ENCODE measurements at regions not wholly inside any gene's neighbourhood (a gene's known extent, or its start where the extent isn't known, plus 50 kb on each side); places are given as distances from the start of the nearest gene placed in this dataset.

GRCh38 chr2:151197184-151198108 is 64.2 kb downstream of the RBM43 start:
- H3K9ac ChIP-seq (ENCODE audit: low read depth, low read length), result no peak overlapping the region
- H3K27me3 ChIP-seq (ENCODE audit: insufficient read depth, low read length), result no peaks in the 10 kb centered on the region
- 0 out of 2 replicates have a peak, but pooled peaks cover 2% of the 10 kb centered on the region for H3K9me3 ChIP-seq (ENCODE audit: insufficient read depth, low read depth, low read length)
- no peak overlapping the region for H3K4me3 ChIP-seq (ENCODE audit: low read length)
- H3K4me1 ChIP-seq (ENCODE audit: insufficient read depth, low read length), result no peaks in the 10 kb centered on the region
- 93% methylated on average over 7 of the region's 7 CpGs for WGBS
- no peak overlapping the region for H3K27ac ChIP-seq (ENCODE audit: low read depth, low read length)
- no peaks in the 10 kb centered on the region for H3K36me3 ChIP-seq (ENCODE audit: insufficient read depth, low read length)

DNA sequence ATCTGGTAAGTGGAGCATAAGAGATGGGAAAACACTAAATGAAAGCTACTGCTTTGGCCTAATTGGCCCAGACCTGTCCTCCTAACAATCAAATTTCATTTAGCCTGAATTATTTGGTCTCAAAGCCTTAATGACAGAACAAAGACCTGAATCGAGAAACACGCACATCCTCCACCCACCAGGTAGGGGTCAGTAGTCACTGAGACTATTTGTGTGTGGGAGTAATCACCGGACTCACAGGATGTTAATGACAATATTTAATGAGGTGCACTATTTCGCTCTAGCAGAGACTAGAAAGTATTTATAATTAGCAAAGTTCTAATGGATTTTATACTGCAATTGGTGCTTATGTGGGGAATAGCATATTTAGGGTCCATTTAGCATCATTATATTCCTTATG is 68.1 kb downstream of the RBM43 start:
- Histone ChIP-seq H3K36me3 (ENCODE audit: insufficient read depth, low read length) (no peaks in the 10 kb centered on the region), H3K27me3 (ENCODE audit: insufficient read depth, low read length) (no peaks in the 10 kb centered on the region), H3K4me1 (ENCODE audit: insufficient read depth, low read length) (no peaks in the 10 kb centered on the region), H3K4me3 (ENCODE audit: low read length) (no peak overlapping the region), H3K9ac (ENCODE audit: low read depth, low read length) (no peak overlapping the region), H3K9me3 (ENCODE audit: insufficient read depth, low read depth, low read length) (0 out of 2 replicates have a peak, but pooled peaks cover 2% of the 10 kb centered on the region), H3K27ac (ENCODE audit: low read depth, low read length) (no peak overlapping the region)
- WGBS, result 94% methylated on average over 4 of the region's 4 CpGs

DNA sequence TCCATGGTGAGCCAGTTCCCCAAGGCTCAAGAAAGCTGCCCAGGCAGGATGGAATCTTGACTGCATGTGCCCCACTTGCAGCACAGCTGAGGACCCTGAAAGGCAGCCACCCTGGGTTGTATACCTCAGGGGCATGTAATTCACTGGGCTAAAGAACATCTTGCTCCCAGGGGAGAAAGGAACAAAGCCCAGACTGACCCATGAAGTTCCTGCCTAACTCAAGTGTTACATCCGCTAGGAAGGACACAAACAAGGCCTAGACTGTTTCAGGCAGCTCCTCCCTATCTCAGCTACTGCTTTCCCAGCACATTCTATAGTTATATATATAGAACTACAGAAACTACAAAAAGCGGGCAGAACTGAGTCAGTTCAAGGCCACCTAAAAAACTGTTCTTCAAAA is 69.0 kb downstream of the RBM43 start:
- Histone ChIP-seq H3K4me1 (ENCODE audit: insufficient read depth, low read length) (no peaks in the 10 kb centered on the region), H3K27ac (ENCODE audit: low read depth, low read length) (no peak overlapping the region), H3K9me3 (ENCODE audit: insufficient read depth, low read depth, low read length) (0 out of 2 replicates have a peak, but pooled peaks cover under 1% of the 10 kb centered on the region), H3K4me3 (ENCODE audit: low read length) (no peak overlapping the region), H3K27me3 (ENCODE audit: insufficient read depth, low read length) (no peaks in the 10 kb centered on the region), H3K9ac (ENCODE audit: low read depth, low read length) (no peak overlapping the region), H3K36me3 (ENCODE audit: insufficient read depth, low read length) (no peaks in the 10 kb centered on the region)
- WGBS, result 100% methylated on average over 2 of the region's 2 CpGs

DNA sequence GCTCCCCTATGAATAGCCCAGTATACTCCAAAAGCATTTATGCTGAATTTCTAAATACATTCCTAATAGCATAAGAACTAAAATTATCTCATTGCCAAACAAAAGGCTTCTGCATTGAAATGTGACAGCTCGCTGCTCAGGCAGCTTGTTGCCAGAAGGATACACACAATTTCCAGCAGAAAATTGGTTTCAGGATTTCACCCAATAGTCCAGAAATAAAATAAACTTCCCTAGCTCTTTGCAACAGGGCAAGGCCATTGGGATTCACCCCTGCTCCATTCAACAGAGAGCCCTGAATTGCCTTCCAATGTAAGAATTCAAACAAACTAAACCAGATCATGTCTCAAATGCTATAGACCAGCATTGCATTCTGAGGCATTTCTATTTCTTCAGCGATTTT is 70.7 kb downstream of the RBM43 start:
- Histone ChIP-seq H3K27ac (ENCODE audit: low read depth, low read length) (no peak overlapping the region), H3K9me3 (ENCODE audit: insufficient read depth, low read depth, low read length) (no peaks in the 10 kb centered on the region)
- WGBS, result 88% methylated on average over 2 of the region's 2 CpGs

DNA sequence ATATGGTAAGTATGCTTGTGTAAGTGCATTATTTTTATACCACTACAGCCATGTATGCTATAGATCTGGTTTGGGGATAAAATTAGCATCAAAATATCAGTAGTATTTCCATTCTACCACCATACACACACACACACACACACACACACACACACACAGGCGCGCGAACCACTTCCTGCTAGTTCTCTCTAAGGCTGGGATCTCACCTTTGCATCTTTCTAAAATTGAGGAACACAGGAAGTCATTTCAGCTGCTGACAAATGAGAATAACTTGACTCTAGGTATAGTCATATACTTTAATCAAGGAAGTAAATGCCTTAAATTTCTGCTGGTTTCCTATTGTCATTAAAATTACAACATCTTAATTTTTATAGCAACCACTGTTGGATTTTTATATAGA is 72.5 kb downstream of the RBM43 start:
- H3K27me3 ChIP-seq (ENCODE audit: insufficient read depth, low read length), result no peaks in the 10 kb centered on the region
- no peaks in the 10 kb centered on the region for H3K36me3 ChIP-seq (ENCODE audit: insufficient read depth, low read length)
- no peak overlapping the region for H3K27ac ChIP-seq (ENCODE audit: low read depth, low read length)
- H3K9me3 ChIP-seq (ENCODE audit: insufficient read depth, low read depth, low read length), result no peaks in the 10 kb centered on the region
- H3K4me3 ChIP-seq (ENCODE audit: low read length), result no peak overlapping the region
- H3K9ac ChIP-seq (ENCODE audit: low read depth, low read length), result no peak overlapping the region
- 82% methylated on average over 3 of the region's 3 CpGs for WGBS
- H3K4me1 ChIP-seq (ENCODE audit: insufficient read depth, low read length), result no peaks in the 10 kb centered on the region

More for the DNA sequence above, 70.7 kb downstream of the RBM43 start:
- Histone ChIP-seq H3K36me3 (ENCODE audit: insufficient read depth, low read length) (no peaks in the 10 kb centered on the region), H3K4me1 (ENCODE audit: insufficient read depth, low read length) (no peaks in the 10 kb centered on the region), H3K27me3 (ENCODE audit: insufficient read depth, low read length) (no peaks in the 10 kb centered on the region), H3K9ac (ENCODE audit: low read depth, low read length) (no peak overlapping the region), H3K4me3 (ENCODE audit: low read length) (no peak overlapping the region)

GRCh38 chr2:151186011-151186410 is 75.7 kb downstream of the RBM43 start:
- H3K27me3 ChIP-seq (ENCODE audit: insufficient read depth, low read length), result no peaks in the 10 kb centered on the region
- no peak overlapping the region for H3K9ac ChIP-seq (ENCODE audit: low read depth, low read length)
- WGBS, result 98% methylated on average over 15 of the region's 15 CpGs
- H3K36me3 ChIP-seq (ENCODE audit: insufficient read depth, low read length), result no peaks in the 10 kb centered on the region
- no peaks in the 10 kb centered on the region for H3K4me1 ChIP-seq (ENCODE audit: insufficient read depth, low read length)
- H3K4me3 ChIP-seq (ENCODE audit: low read length), result no peak overlapping the region
- H3K9me3 ChIP-seq (ENCODE audit: insufficient read depth, low read depth, low read length), result no peaks in the 10 kb centered on the region
- no peak overlapping the region for H3K27ac ChIP-seq (ENCODE audit: low read depth, low read length)

DNA sequence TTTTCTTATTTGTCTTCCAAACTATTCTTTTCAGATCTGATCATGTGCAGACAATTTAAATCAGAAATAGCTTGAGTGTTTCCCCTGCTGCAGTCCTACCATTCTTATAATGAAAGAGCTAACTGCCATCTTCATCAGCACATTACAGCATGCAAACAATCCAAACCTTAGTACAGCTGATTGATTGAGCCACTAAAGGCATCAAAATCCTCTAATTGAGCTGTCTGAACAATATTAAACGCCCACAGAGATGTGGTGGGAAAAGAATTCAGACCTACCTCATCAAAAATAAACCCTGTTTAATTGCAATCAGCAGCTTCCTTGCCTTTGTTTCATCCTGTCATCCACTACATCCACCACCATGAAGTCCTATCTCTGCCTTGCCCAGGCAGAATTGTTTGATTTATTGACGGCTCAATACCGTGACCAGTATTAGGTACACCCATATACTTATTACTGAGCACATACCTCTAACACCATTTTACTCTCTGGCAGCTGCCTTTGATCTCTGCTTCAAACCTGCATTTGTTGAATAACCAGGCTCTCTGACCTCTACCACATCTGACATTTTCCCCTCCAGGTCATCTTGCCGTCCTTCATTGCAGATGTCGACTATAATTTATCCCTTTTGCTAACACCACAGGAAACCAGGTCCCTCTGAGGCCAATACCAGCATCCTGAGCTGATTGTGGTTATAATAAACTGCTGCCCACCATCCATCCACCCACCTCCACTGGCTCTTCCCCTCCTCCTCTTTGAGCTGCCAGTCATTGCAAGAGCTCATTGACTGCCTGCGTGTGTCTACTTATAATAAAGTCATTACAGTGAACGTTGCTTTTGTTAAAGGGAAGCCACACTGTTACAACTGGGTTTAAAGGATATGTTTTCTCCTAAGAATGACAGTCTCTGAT is 78.5 kb downstream of the RBM43 start:
- WGBS, result 91% methylated on average over 7 of the region's 7 CpGs
- peaks cover 4% of the 10 kb centered on the region for H3K4me1 ChIP-seq (ENCODE audit: insufficient read depth, low read length)
- H3K27me3 ChIP-seq (ENCODE audit: insufficient read depth, low read length), result no peaks in the 10 kb centered on the region
- H3K9ac ChIP-seq (ENCODE audit: low read depth, low read length), result no peak overlapping the region
- H3K4me3 ChIP-seq (ENCODE audit: low read length), result no peak overlapping the region
- no peaks in the 10 kb centered on the region for H3K36me3 ChIP-seq (ENCODE audit: insufficient read depth, low read length)
- no peaks in the 10 kb centered on the region for H3K9me3 ChIP-seq (ENCODE audit: insufficient read depth, low read depth, low read length)
- H3K27ac ChIP-seq (ENCODE audit: low read depth, low read length), result no peak overlapping the region

DNA sequence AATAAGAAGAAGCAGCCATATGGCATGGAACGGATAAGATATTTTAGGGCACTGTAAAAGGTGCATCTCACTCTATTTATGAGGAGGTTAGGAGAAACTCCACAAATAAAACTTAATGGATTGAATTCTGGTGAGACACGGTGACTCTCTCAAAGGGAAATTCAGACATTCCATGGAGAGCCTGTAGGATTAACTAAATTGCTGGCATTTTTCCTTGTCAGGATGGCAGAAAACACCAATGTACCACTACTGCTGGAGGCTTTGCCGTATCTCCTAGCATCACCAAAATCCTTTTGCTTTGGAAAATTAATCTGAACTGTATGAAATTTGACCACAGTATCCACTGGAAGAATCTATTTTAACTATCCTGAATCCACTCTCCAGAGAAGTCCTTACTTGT is 79.3 kb downstream of the RBM43 start:
- H3K27ac ChIP-seq (ENCODE audit: low read depth, low read length), result no peak overlapping the region
- no peak overlapping the region for H3K4me3 ChIP-seq (ENCODE audit: low read length)
- H3K9me3 ChIP-seq (ENCODE audit: insufficient read depth, low read depth, low read length), result no peaks in the 10 kb centered on the region
- whole genome bisulfite sequencing, result 93% methylated on average over 3 of the region's 3 CpGs
- H3K36me3 ChIP-seq (ENCODE audit: insufficient read depth, low read length), result no peaks in the 10 kb centered on the region
- H3K4me1 ChIP-seq (ENCODE audit: insufficient read depth, low read length), result peaks cover 11% of the 10 kb centered on the region
- H3K27me3 ChIP-seq (ENCODE audit: insufficient read depth, low read length), result no peaks in the 10 kb centered on the region
- no peak overlapping the region for H3K9ac ChIP-seq (ENCODE audit: low read depth, low read length)

DNA sequence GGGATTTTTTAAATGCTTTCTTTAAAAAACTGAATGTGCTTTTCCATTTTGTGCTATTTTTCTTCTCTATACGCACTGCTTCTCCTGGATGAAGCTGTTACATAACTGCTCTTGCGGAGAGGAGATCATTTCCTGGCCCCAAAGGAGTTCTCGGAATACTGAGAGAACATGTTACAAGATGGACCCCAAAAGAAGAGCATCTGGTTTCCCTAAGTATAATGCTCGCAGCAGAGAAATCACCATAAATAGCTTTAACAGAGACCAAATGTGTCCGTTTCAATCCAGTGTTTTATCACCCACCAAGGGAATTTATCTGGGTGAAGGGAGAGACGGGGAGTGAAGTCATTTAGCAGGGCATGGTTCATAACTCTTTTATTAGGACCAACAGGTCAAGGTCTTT is 80.1 kb downstream of the RBM43 start:
- WGBS, result 93% methylated on average over 6 of the region's 6 CpGs

GRCh38 chr2:151180123-151180522 is 81.5 kb downstream of the RBM43 start:
- Histone ChIP-seq H3K36me3 (ENCODE audit: insufficient read depth, low read length) (no peaks in the 10 kb centered on the region), H3K27me3 (ENCODE audit: insufficient read depth, low read length) (no peaks in the 10 kb centered on the region), H3K4me1 (ENCODE audit: insufficient read depth, low read length) (peaks cover 20% of the 10 kb centered on the region), H3K4me3 (ENCODE audit: low read length) (no peak overlapping the region), H3K9me3 (ENCODE audit: insufficient read depth, low read depth, low read length) (no peaks in the 10 kb centered on the region), H3K27ac (ENCODE audit: low read depth, low read length) (no peak overlapping the region), H3K9ac (ENCODE audit: low read depth, low read length) (no peak overlapping the region)
- WGBS, result no CpG with 5 or more reads among the region's 3 CpGs

More for the DNA sequence above, 80.1 kb downstream of the RBM43 start:
- Histone ChIP-seq H3K9me3 (ENCODE audit: insufficient read depth, low read depth, low read length) (no peaks in the 10 kb centered on the region), H3K27me3 (ENCODE audit: insufficient read depth, low read length) (no peaks in the 10 kb centered on the region), H3K4me1 (ENCODE audit: insufficient read depth, low read length) (peaks cover 16% of the 10 kb centered on the region), H3K27ac (ENCODE audit: low read depth, low read length) (no peak overlapping the region), H3K4me3 (ENCODE audit: low read length) (no peak overlapping the region), H3K9ac (ENCODE audit: low read depth, low read length) (no peak overlapping the region), H3K36me3 (ENCODE audit: insufficient read depth, low read length) (no peaks in the 10 kb centered on the region)

GRCh38 chr2:151178207-151178606 is 83.5 kb downstream of the RBM43 start:
- Histone ChIP-seq H3K9me3 (ENCODE audit: insufficient read depth, low read depth, low read length) (no peaks in the 10 kb centered on the region), H3K4me3 (ENCODE audit: low read length) (no peak overlapping the region), H3K27me3 (ENCODE audit: insufficient read depth, low read length) (no peaks in the 10 kb centered on the region), H3K4me1 (ENCODE audit: insufficient read depth, low read length) (peaks cover 24% of the 10 kb centered on the region), H3K36me3 (ENCODE audit: insufficient read depth, low read length) (no peaks in the 10 kb centered on the region), H3K9ac (ENCODE audit: low read depth, low read length) (no peak overlapping the region), H3K27ac (ENCODE audit: low read depth, low read length) (no peak overlapping the region; the same call in 1 of the 2 replicates)
- 65% methylated on average over 4 of the region's 5 CpGs for WGBS

Measured in HUES64 (cell line).